GM18519 (cell line): ENCODE measurements at regions not wholly inside any gene's neighbourhood (a gene's known extent, or its start where the extent isn't known, plus 50 kb on each side); places are given as distances from the start of the nearest gene placed in this dataset.
"Not testable (repeated sequence)": the region's sequence is repeated elsewhere in the genome, so short reads cannot be mapped to it uniquely, and the experiment has no call there.

Source experiments
- ATAC-seq: cut with Tn5 transposase; IDR thresholded peaks from one replicate; pipeline ENCODE4 v1.9.1; 2021; ENCODE audit warnings: mild to moderate bottlenecking, moderate library complexity; ENCODE audit not compliant: unreplicated experiment, low FRiP score

- no peak for ATAC-seq
Measured at GRCh38 chr9:90142580-90142979, 500.0 kb downstream of the DIRAS2 start.

DNA sequence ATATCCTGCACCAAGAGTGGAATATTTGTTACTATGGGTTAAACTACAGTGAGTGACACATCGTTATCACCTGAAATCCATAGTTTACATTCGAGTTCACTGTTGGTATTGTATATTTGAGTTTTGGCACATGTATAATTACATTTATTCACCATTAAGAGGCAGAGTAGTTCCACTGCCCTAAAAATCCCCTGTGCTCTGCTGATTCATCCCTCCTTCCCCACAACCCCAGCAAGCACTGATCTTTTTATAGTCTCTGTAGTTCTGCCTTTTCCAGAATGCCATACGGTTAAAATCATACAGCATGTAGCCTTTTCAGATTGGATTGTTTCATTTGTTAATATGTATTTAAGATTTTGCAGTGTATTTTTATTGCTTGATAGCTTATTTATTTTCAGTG, 495.2 kb downstream of the DIRAS2 start:
- no peak for ATAC-seq

DNA sequence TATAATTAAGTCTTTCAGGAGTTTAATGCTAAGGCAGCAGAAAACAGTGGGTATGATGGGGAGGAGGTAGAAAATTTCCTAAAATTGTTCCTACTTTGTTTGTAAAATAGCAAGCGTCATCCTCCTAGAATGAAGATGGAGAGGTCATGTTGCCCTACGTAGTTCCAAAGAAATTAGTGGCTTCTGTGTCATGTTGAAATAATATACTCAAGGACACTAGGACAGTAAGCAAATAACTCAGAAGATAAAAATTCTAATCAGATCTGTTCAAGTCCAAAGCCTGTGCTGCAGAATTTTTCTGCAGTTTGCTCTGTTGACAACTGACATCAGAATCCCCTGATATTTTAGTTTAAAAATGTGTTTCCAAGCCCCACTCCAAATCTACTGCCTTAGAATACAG, 486.3 kb downstream of the DIRAS2 start:
- no peak for ATAC-seq

GRCh38 chr9:90162326-90162725, 480.3 kb downstream of the DIRAS2 start:
- ATAC-seq: no peak

DNA sequence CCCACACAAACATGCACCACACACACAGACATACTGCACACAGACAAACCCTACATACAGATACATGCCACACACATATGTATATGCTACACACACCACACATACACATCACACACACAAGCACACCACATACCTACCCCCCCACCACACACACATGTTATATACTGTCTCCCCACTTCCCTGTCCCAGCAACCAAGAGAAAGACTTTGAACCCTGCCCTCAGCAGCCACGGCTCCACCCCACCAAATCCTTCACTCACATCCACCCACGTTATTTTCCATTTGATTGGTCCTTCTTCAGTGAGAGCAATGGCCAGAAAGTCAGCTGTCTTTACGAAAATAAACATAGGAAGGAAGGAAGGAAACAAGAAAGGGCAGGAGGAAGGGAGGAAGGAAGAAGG, 479.8 kb downstream of the DIRAS2 start:
- ATAC-seq: no peak

GRCh38 chr9:90165281-90165680, 477.3 kb downstream of the DIRAS2 start:
- no peak for ATAC-seq

- ATAC-seq: not testable (repeated sequence)
Measured at GRCh38 chr9:90166374-90166773, 476.2 kb downstream of the DIRAS2 start.

DNA sequence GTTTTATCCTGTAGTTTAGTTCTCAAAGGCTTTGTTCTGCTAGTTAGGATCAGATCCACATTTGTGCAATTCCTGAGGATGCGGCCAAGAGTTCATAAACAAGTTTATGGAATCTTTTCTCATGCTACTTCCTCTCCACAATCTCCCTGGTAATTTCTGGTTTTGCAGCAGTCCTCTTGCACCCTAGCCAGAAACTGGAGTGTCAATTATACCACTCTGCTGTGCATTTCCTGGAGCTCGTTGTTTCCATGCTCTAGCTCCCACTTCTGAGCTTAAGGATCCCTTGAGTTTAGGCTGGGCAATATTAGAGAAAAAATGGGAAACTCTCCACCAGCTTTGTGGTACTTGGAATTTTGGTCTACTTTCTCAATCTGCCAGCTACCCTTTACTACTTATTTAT, 474.7 kb downstream of the DIRAS2 start:
- ATAC-seq: no peak

GRCh38 chr9:90169490-90169889, 473.1 kb downstream of the DIRAS2 start:
- no peak for ATAC-seq

DNA sequence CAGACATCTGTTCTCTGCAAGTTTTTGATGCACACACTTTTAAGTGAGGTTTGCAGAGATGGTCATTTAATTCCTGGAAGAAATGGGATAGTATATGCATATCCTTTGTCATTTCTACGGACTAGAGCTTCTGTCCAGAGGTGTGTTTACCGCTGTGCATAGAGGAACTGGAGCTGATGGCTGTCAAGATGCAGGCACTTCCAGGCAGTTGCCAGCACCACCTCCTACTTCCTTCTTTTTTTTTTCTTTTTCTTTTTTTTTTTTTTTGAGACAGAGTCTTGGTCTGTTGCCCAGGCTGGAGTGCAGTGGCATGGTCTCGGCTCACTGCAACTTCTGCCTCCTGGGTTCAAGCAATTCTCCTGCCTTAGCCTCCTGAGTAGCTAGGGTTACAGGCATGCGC, 468.7 kb downstream of the DIRAS2 start:
- ATAC-seq: not testable (repeated sequence)

DNA sequence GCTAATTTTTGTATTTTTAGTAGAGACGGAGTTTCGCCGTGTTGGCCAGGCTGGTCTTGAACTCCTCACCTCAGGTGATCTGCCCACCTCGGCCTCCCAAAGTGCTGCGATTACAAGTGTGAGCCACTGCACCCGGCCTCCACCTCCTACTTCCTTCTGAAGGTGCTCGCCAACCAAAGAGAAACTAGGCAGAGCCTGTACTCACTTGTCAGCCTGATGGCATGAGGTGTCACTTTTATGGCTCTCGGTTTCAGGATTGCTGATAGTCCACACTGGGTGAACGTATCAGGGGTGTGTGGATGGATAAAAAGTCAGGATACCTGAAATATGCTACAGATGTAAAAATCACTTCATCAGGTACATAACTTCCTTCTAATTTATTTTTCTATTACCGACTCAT, 468.3 kb downstream of the DIRAS2 start:
- not testable (repeated sequence) for ATAC-seq

- no peak for ATAC-seq
Measured at GRCh38 chr9:90175257-90175656, 467.4 kb downstream of the DIRAS2 start.

DNA sequence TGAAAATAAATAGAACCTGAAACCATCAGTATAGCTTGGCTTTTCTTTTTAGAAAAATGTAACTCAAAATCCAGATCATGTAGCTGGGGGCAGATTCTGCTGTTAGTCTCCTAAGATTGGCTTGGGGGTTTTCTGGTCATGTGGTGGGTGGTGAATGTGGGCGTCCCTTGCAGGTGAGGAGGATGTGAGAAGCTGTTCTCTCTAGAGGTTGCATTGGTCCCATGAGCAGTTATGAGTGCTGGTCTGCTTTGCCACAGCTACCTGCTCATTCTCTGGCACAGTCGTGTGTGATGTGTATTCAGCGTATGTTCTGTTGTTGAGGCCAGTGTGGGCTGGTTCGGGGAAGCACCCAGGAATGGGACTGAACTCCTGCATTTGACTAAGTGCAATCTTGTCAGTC, 466.8 kb downstream of the DIRAS2 start:
- no peak for ATAC-seq

- ATAC-seq: no peak
Measured at GRCh38 chr9:90176901-90177300, 465.7 kb downstream of the DIRAS2 start.

DNA sequence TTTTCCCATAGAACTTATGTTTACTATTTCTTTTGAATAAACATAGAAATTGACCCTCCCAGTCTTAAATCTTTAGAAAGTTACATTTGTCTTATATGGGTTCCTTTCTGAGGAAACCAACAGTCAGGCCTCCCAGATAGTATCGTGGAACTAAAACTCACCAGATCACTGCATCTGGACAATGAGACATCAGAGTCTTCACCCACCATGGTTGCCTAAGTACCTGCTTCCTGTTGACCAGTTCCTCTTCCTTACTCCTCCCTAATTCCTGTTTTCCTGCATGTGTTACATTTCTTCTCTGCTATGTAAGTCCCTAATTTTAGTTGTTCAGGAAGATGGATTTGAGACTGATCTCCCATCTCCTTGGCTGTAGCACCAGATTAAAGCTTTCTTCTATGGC, 462.2 kb downstream of the DIRAS2 start:
- no peak for ATAC-seq

DNA sequence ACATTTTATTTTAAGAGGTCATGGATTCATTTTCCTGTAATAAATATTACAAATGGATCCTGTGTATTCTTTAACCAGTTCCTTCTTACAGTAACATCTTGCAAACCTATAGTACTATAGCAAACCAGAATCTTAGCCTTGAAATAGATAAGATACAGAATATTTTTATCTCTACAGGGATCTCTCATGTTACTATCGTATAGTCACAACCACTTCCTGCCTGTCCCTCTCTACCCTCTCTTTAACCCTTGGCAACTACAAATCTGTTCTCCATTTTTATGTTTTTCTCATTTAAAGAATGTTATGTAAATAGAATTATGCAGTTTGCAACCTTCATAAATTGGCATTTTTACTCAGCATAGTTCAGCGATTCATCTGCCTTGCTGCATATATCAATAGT, 454.0 kb downstream of the DIRAS2 start:
- ATAC-seq: peak; percentile 47

- ATAC-seq: peak; percentile 51
Measured at GRCh38 chr9:90189306-90189705, 453.3 kb downstream of the DIRAS2 start.

GRCh38 chr9:90192465-90192864, 450.2 kb downstream of the DIRAS2 start:
- ATAC-seq: not testable (repeated sequence)

GRCh38 chr9:90198956-90199355, 443.7 kb downstream of the DIRAS2 start:
- no peak for ATAC-seq

DNA sequence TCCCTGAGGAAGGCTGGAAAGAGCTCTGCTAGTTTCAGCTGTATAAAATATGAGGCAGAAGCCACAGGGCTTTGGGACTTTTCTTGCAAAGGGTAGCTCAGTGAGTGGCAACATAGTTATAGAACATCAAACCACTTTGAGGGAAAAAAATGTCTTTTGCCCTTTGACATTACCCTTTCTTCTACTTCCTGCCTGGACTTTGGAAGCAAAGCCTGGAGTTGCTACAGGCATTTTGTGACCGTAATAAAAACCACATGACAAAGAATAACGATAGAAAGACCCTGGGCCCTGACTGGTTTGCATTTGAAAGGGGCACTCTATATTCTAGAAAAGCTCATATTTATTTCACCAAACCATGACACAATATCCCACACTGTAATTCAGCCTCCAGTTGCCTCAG, 440.9 kb downstream of the DIRAS2 start:
- no peak for ATAC-seq

DNA sequence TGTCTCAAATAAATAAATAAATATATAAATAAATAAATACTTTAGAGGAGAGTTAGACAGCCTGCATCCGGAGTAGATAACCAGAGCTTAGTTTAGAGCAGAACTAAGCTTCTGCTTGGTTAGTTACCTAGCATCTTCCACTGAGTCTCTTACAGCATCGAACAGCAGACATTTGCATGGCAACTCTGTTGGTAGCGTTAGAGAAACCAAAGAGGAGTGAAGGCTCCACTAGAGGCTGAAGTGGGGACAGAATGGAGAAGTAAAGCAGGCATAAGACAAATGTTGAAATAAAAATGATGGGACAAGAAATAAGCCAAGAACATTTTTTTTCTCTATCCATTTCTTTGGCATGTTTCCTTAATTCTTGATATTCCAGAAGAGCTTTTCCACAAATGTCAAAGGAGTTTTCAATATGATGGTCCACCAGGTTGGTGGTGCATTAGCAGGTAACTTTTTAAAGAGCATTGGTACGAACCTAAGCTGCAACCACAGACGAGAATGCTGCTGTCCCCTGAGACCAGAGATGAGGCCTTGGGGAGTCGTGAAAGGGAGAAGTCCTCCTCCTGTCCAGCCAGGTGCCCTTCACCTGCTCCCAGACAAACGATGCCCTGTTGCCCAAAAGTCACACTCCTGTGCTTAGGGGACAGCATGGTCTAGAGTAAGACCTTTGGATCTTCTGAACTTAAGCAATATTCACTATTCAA, 438.3 kb downstream of the DIRAS2 start:
- no peak for ATAC-seq

DNA sequence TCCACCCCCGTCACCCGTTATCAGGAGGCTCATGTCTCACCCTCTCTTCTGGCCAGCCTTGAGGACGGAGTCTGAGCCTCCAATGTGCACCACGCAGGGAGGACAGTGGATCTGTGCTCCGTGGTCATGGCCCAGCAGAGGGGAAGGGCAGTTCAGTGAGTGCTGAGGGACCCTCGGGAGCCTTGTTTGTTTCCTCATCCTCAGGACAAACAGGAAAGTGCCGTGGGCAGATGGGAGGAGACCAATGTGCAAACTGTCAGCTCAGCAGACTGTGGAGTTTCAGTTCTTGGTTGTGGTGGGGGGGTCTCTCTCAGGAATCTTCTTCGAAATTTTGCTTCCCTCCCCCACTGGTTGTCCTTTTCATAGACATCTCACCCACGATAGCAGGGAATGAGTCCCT, 429.6 kb downstream of the DIRAS2 start:
- ATAC-seq: not testable (repeated sequence)
